GM10266 (cell line): ENCODE measurements at regions not wholly inside any gene's neighbourhood (a gene's known extent, or its start where the extent isn't known, plus 50 kb on each side); places are given as distances from the start of the nearest gene placed in this dataset.

Experiments used
- DNase-seq: peaks from one replicate; pipeline ENCODE4 v3.0.0; 2012; ENCODE audit errors: extremely low spot score
- TF ChIP-seq, protein P1 (sequence below): IDR thresholded peaks from 2 replicates; pipeline ENCODE4 v1.5.1; 2012; ENCODE audit warnings: mild to moderate bottlenecking, low read depth; ENCODE audit not compliant: control insufficient read depth, insufficient read depth; ENCODE audit errors: missing control alignments

DNA sequence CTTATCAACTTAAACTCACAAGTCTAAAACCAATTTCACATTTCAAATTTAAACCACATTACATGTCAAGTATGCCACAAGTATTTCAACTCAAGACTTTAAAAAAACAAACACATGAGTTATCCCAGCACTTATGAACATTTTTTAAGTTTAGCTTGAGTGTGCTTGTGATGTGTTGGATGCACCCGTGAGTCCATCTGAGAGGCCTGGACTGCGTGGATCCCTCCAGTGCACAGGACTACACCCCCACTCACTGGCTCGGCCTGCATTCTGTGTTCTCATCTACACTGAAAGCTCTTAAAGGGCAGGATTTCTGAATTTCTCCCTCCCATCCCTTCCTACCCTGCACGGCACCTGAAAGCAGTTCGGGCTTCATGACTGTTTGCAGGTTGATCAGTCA is 128.8 kb upstream of the CD93 start:
- DNase-seq = no peak
- TF ChIP-seq, protein P1, sequence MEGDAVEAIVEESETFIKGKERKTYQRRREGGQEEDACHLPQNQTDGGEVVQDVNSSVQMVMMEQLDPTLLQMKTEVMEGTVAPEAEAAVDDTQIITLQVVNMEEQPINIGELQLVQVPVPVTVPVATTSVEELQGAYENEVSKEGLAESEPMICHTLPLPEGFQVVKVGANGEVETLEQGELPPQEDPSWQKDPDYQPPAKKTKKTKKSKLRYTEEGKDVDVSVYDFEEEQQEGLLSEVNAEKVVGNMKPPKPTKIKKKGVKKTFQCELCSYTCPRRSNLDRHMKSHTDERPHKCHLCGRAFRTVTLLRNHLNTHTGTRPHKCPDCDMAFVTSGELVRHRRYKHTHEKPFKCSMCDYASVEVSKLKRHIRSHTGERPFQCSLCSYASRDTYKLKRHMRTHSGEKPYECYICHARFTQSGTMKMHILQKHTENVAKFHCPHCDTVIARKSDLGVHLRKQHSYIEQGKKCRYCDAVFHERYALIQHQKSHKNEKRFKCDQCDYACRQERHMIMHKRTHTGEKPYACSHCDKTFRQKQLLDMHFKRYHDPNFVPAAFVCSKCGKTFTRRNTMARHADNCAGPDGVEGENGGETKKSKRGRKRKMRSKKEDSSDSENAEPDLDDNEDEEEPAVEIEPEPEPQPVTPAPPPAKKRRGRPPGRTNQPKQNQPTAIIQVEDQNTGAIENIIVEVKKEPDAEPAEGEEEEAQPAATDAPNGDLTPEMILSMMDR = no peak

DNA sequence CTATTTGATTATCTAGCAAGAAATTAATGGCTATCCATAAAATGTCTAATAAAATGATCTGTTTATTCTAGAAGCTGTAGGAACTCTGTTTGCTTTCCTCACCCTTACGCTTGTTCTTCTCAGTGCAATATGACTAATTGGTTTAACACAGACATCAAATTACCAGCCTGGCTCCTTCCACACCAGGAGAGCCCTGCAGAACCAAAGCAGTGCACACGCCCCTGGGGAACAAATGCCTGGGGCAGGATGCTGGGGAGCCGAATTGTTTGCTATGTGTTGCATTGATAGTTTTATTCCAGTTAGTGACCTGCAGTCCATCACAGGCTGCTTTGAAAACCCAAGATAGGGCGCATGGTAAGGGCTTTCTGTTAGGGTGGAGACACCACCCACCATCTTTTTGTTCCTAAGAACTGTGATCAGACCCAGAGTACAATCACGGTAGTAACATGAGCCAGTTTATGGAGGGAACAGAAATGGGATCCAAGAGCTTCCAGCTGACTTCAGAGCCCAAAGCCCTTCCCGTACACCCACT is 126.4 kb upstream of the CD93 start:
- TF ChIP-seq, protein P1 = no peak
- no peak for DNase-seq

DNA sequence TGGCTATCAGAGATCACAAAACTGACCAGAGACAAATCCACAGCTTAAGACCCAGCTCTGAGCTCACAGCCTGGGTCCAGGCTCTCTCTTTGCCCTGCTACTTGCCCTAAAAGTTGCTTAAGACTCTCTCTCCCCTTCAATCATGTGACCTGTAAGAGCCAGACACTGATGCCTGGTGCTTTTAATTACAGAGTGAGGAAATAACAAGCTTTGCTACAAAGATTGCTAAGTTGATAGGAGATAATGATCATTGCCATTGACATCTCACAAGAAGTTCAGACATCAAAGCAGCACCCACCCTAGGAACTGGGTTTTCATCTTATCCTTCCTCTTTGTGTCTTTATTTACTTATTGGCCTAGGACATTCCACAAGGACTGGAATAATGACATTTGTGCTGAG is 125.9 kb upstream of the CD93 start:
- DNase-seq = no peak
- TF ChIP-seq, protein P1 = no peak

DNA sequence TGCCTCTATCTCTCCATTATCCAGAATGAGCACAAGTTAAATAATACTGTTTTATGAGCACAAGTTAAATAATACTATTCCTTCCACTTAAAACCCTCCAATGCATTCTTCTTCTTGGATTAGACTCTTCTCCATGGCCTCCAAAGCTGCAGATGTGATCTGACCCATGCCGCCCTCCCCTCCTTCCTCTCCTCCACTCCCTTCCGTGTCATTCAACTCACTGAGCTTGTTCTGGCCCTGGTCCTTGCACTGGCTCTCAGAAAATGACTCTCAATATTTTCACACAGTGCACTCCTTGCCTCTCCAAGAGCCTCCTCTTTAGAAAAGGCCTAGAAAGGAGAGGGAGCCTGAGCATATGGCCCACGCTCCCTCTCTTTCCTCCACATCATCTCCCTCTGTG is 125.0 kb upstream of the CD93 start:
- no peak for DNase-seq
- TF ChIP-seq, protein P1 = no peak

DNA sequence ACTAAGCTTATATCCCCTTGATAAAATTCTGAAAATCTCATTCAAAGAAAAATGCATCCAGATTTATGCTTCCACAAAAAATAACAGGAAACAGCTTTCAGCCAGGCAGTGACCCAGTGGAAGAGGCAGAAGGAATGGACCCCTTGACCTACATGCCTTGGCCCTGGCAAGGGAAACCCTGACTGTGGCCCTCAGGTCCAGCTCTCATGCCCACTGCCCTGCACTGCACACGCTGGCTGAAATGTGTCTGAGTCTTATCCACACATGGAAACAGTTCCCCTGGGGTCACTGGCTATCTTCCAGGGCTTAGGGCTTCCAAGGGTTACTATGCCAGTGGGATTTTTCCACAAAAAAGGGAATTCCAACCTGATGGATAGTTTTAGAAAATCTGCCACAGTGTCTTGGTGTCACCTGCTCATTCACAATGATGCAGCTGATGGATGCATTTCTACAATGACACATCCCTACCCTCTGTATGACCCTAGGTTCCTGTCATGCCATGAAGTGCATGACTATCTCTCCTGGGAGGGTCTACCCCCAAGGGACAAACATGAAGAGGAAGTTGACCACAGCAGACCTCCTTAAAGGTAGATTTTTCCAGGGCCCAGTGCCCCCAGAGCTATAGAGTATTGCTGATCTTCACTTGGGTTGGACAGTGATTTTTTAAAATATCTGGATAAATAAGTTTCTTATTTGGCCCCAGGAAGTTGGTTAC is 121.9 kb upstream of the CD93 start:
- TF ChIP-seq, protein P1 = no peak

DNA sequence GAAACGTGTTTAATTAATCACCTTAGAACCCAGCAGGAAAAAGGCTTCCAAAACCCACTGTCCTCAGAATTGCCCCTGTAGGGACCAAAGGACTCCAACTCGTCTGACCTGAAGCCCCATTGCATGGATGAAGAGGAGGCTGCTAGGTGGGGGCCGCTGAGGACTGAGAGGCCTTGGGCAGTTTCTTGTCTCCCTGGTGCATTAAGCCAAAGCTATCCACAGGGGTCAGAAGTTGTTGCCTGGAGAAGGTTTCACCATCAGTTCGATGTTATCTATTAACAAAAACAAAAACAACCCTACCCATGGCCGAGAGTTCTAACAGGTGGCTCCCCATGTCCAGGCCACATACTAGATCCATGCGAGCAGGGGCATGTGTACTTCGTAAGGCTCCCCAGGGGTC is 120.9 kb upstream of the CD93 start:
- DNase-seq = no peak
- TF ChIP-seq, protein P1 = no peak

More for the DNA sequence above, 121.9 kb upstream of the CD93 start:
- DNase-seq = no peak

DNA sequence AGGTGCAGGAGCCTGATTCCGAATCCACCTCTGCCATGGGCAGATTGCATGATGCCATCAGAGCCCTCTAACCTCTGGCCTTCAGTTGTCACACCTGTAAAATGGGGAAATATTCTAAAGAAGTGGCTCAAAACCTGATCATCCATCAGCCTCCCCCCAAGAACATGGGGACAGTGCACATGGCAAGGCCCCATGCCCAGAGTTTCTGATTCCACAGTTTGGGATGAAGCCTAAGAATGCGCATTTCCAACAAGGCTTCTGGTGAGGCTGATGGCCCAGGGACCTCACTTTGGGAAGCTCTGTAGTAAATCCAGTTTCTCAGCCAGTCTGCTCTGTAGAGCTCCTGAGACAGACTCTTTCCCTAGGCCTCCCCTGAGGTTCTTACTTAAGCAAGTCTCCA is 119.9 kb upstream of the CD93 start:
- TF ChIP-seq, protein P1 = no peak
- DNase-seq = no peak
